ENCODE measurements at regions not wholly inside any gene's neighbourhood (a gene's known extent, or its start where the extent isn't known, plus 50 kb on each side); places are given as distances from the start of the nearest gene placed in this dataset.

DNA sequence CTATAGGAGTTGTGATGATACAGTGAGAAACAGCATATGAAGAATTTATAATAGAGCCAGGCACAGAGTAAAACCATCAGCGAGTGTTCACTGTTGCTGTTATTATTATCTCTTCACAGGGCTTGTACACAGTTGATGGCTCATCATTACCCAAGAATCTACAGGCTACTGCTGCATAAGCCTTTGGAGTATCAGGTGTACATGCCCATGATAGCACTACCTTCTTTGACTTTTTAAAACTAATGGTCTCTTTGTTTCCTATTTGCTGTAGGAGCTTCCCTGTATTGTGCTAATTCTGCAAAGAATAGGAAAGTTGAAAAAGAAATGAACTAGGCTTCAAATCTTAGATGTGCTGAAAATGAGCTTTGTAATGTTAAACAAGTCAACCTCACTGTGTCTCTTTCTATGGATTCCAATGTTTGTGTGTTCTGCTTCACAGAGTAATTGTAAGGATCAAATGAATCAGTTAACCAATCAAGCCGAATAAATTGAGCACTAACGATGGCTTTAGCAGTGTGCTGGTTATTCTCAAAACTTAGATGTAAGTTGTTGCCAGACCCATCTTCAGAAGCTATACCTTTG lies 138.8 kb downstream of the TUSC7 start:
- TF ChIP-seq, protein P1, sequence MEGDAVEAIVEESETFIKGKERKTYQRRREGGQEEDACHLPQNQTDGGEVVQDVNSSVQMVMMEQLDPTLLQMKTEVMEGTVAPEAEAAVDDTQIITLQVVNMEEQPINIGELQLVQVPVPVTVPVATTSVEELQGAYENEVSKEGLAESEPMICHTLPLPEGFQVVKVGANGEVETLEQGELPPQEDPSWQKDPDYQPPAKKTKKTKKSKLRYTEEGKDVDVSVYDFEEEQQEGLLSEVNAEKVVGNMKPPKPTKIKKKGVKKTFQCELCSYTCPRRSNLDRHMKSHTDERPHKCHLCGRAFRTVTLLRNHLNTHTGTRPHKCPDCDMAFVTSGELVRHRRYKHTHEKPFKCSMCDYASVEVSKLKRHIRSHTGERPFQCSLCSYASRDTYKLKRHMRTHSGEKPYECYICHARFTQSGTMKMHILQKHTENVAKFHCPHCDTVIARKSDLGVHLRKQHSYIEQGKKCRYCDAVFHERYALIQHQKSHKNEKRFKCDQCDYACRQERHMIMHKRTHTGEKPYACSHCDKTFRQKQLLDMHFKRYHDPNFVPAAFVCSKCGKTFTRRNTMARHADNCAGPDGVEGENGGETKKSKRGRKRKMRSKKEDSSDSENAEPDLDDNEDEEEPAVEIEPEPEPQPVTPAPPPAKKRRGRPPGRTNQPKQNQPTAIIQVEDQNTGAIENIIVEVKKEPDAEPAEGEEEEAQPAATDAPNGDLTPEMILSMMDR (IDR thresholded peaks at IDR 0.05; ENCODE audit: insufficient read depth, low read depth, low read length), result no peak
- no peak for TF ChIP-seq EZH2 (IDR thresholded peaks at IDR 0.05; ENCODE audit: insufficient read depth, low read length)

Measured in astrocyte (in vitro differentiated cells and primary cell).